Activated CD4-positive, alpha-beta T cell treated with anti-CD3 and anti-CD28 coated beads, Interleukin-2, Interleukin-6, amounts not matched to agents 100 ng/mL and 50 ng/mL, durations not matched to agents 16 hours and 8 hours (primary cell): ENCODE measurements at regions not wholly inside any gene's neighbourhood (a gene's known extent, or its start where the extent isn't known, plus 50 kb on each side); places are given as distances from the start of the nearest gene placed in this dataset.
"Not testable (repeated sequence)": the region's sequence is repeated elsewhere in the genome, so short reads cannot be mapped to it uniquely, and the experiment has no call there.

ENCODE experiments used
- DNase-seq: peaks from one replicate; pipeline ENCODE4 v3.0.0-alpha.2; 2020

GRCh38 chr19:20287070-20287469 is 120.1 kb downstream of the ZNF486 start:
- no peak for DNase-seq

- DNase-seq: not testable (repeated sequence)
Measured at GRCh38 chr19:20285876-20286275, 118.9 kb downstream of the ZNF486 start.

- DNase-seq: no peak
Measured at GRCh38 chr19:20279516-20279915, 112.5 kb downstream of the ZNF486 start.

- peak; percentile 35 for DNase-seq
Measured at GRCh38 chr19:20278342-20278741, 111.3 kb downstream of the ZNF486 start.

GRCh38 chr19:20276732-20277082 is 109.7 kb downstream of the ZNF486 start:
- DNase-seq: not testable (repeated sequence)

GRCh38 chr19:20276011-20276731 is 109.2 kb downstream of the ZNF486 start:
- DNase-seq: no peak

- no peak for DNase-seq
Measured at GRCh38 chr19:20273951-20274570, 107.0 kb downstream of the ZNF486 start.

GRCh38 chr19:20273376-20273775 is 106.4 kb downstream of the ZNF486 start:
- DNase-seq: no peak

GRCh38 chr19:20272627-20273010 is 105.6 kb downstream of the ZNF486 start:
- DNase-seq: not testable (repeated sequence)

GRCh38 chr19:20271927-20272626 is 105.1 kb downstream of the ZNF486 start:
- DNase-seq: not testable (repeated sequence)

- DNase-seq: no peak
Measured at GRCh38 chr19:20271215-20271926, 104.4 kb downstream of the ZNF486 start.

GRCh38 chr19:20269461-20269860 is 102.4 kb downstream of the ZNF486 start:
- no peak for DNase-seq

GRCh38 chr19:20261513-20261912 is 94.5 kb downstream of the ZNF486 start:
- DNase-seq: not testable (repeated sequence)

- not testable (repeated sequence) for DNase-seq
Measured at GRCh38 chr19:20260738-20261137, 93.7 kb downstream of the ZNF486 start.

- no peak for DNase-seq
Measured at GRCh38 chr19:20259615-20260014, 92.6 kb downstream of the ZNF486 start.

- no peak for DNase-seq
Measured at GRCh38 chr19:20256606-20257005, 89.6 kb downstream of the ZNF486 start.

- no peak for DNase-seq
Measured at GRCh38 chr19:20254121-20254520, 87.1 kb downstream of the ZNF486 start.

- DNase-seq: no peak
Measured at GRCh38 chr19:20252613-20253012, 85.6 kb downstream of the ZNF486 start.

- no peak for DNase-seq
Measured at GRCh38 chr19:20250627-20251026, 83.6 kb downstream of the ZNF486 start.

- DNase-seq: no peak
Measured at GRCh38 chr19:20250121-20250520, 83.1 kb downstream of the ZNF486 start.
